Liver (tissue), 3 donors: ENCODE measurements at regions not wholly inside any gene's neighbourhood (a gene's known extent, or its start where the extent isn't known, plus 50 kb on each side); places are given as distances from the start of the nearest gene placed in this dataset.

Experiments used
- HNF4A ChIP-seq, 2 donors: conservative IDR thresholded peaks; 2 replicates each; pipeline ENCODE4 v1.6.1; 2016; ENCODE audit warnings: antibody characterized with exemption in 2 of 2, mild to moderate bottlenecking in 2 of 2
- SP1 ChIP-seq: IDR thresholded peaks from 2 replicates; pipeline ENCODE4 v1.6.1; 2018; ENCODE audit warnings: antibody characterized with exemption, mild to moderate bottlenecking
- TF ChIP-seq, protein P1 (sequence below): fragments of 150-350 bp; IDR thresholded peaks from 2 replicates; pipeline ENCODE4 v1.5.1; 2017; ENCODE audit warnings: improper control_type of control experiment, low read depth, low read length; ENCODE audit not compliant: missing input control
- donor health status: healthy.
- donor health status: healthy.

DNA sequence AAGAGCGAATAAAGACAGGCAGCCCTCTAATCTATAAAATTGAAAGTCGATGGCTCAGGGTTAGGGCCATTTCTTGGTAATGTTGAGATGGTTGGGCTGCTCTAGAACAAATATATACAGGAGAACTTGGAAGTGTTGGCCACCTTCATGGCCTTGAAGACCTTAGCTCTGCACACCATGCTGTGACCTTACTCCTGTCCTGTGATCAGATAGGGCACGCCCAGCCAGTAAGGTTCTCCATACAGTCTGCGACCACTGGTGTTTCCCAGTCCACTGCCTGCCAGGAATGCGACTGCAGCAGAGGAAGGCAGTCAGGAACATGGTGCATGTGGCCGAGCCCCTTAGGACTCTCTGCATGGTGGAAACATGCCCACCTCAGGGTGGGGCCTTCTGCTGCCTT, 73.2 kb upstream of the PSMA6 start:
- TF ChIP-seq, protein P1, sequence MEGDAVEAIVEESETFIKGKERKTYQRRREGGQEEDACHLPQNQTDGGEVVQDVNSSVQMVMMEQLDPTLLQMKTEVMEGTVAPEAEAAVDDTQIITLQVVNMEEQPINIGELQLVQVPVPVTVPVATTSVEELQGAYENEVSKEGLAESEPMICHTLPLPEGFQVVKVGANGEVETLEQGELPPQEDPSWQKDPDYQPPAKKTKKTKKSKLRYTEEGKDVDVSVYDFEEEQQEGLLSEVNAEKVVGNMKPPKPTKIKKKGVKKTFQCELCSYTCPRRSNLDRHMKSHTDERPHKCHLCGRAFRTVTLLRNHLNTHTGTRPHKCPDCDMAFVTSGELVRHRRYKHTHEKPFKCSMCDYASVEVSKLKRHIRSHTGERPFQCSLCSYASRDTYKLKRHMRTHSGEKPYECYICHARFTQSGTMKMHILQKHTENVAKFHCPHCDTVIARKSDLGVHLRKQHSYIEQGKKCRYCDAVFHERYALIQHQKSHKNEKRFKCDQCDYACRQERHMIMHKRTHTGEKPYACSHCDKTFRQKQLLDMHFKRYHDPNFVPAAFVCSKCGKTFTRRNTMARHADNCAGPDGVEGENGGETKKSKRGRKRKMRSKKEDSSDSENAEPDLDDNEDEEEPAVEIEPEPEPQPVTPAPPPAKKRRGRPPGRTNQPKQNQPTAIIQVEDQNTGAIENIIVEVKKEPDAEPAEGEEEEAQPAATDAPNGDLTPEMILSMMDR, result no peak
- no peak for TF ChIP-seq SP1
- TF ChIP-seq HNF4A (conservative IDR thresholded peaks at IDR 0.05), result no peak
